ENCODE measurements at regions not wholly inside any gene's neighbourhood (a gene's known extent, or its start where the extent isn't known, plus 50 kb on each side); places are given as distances from the start of the nearest gene placed in this dataset.

DNA sequence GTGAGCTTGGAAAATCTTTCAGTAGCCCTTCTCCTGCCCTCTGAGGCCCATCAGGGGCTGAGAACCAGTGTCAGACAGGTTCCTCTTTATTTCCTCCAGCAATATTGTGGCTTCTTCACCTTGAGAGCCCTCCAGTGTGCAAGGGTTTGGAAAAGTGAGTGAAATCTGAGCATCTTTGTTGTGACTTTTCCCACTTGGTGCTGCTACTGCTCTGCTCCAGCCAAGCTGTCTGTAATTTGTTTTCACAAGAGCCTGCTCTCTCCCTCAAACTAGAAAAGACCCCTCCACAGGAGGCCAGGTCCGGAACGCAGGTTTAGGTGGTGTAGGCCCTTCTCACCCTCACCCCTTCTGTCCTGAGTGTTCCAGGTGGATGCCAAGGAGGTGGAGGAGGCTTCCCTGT, 57.4 kb upstream of the SPRY4 start:
- Histone ChIP-seq H3K36me3 (no peaks in the 10 kb centered on the region), H3K27me3 (no peaks in the 10 kb centered on the region), H3K4me1 (no peaks in the 10 kb centered on the region), H3K9me3 (no peaks in the 10 kb centered on the region), H3K4me3 (no peak overlapping the region), H3K27ac (no peak overlapping the region)
- TF ChIP-seq, protein P1, sequence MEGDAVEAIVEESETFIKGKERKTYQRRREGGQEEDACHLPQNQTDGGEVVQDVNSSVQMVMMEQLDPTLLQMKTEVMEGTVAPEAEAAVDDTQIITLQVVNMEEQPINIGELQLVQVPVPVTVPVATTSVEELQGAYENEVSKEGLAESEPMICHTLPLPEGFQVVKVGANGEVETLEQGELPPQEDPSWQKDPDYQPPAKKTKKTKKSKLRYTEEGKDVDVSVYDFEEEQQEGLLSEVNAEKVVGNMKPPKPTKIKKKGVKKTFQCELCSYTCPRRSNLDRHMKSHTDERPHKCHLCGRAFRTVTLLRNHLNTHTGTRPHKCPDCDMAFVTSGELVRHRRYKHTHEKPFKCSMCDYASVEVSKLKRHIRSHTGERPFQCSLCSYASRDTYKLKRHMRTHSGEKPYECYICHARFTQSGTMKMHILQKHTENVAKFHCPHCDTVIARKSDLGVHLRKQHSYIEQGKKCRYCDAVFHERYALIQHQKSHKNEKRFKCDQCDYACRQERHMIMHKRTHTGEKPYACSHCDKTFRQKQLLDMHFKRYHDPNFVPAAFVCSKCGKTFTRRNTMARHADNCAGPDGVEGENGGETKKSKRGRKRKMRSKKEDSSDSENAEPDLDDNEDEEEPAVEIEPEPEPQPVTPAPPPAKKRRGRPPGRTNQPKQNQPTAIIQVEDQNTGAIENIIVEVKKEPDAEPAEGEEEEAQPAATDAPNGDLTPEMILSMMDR (IDR thresholded peaks at IDR 0.05) = no peak
- DNase-seq (ENCODE audit: low spot score) = no peak

DNA sequence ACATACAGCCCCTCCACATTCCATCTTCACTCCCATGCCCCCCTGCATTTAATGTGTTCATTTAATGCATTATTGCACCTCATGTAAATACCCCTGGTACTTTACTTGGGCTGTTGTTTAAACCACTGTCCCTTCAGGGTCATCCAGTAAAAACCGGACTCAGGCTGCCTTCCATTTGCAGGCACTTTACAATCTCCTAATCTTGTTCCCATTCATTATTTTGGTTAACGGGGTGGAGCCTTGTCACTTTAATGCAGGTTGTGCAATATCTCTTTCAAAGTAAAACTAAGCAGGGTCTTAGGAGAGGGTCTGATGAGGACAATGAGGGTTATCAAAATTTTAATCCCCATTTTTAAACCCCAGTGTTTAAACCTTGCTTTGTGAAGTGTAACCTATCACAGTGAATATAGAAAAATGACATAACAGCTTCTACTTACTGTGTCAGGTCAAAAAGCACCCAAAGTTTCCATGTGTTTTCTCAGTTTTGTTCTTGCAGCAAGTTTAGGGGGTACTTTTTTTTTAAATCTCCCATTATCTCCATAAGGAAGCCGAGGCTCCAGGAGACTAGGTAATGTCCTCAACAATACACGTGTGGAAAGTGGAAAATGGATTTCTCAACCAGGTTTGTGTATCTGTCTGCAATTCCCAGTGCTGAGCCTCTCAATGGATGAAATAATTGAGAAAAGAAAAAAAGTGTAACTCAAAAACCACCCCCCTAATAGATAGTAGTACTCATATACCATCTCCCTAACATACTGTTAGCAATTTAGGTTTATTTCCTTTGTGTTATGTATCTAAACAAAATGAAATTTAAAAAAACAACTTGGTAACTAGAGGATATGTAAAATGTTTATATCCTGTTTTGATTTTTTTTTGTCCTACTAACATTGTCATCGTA, 54.2 kb upstream of the SPRY4 start:
- TF ChIP-seq, protein P1 (IDR thresholded peaks at IDR 0.05) = no peak
- no peaks in the 10 kb centered on the region for H3K4me1 ChIP-seq
- H3K4me3 ChIP-seq = no peak overlapping the region
- DNase-seq (ENCODE audit: low spot score) = no peak
- no peaks in the 10 kb centered on the region for H3K36me3 ChIP-seq
- no peak overlapping the region for H3K27ac ChIP-seq
- H3K9me3 ChIP-seq = no peaks in the 10 kb centered on the region
- H3K27me3 ChIP-seq = no peaks in the 10 kb centered on the region

DNA sequence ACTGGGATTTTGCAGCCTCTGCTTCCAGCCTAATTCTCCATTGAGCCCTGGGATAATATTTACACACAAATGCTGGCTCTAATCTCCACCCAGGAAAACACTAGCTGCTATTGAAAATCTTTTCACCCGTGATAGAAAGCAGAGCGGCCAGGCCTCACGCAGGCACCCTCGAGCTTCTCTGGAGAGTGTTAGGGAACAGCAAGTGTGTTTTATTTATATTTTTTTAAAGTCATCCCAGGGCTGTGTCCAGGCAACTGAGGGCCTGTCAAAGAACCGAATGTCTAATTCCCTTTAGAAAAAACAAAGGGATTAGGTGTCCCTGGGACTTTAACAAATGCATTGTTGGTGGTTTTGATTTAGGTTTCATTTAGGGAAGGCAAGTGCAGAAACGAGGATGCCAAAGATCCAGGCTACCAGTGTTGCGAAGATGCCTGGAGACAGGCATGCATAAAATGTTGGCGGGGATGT, 51.2 kb upstream of the SPRY4 start:
- Histone ChIP-seq H3K4me3 (no peak overlapping the region), H3K36me3 (no peaks in the 10 kb centered on the region), H3K9me3 (no peaks in the 10 kb centered on the region), H3K27me3 (no peaks in the 10 kb centered on the region), H3K4me1 (no peaks in the 10 kb centered on the region), H3K27ac (no peak overlapping the region)
- TF ChIP-seq, protein P1 (IDR thresholded peaks at IDR 0.05) = no peak
- no peak for DNase-seq (ENCODE audit: low spot score)
